ENCODE measurements at regions not wholly inside any gene's neighbourhood (a gene's known extent, or its start where the extent isn't known, plus 50 kb on each side); places are given as distances from the start of the nearest gene placed in this dataset.
"Not testable (repeated sequence)": the region's sequence is repeated elsewhere in the genome, so short reads cannot be mapped to it uniquely, and the experiment has no call there.

- peaks cover 3% of the 10 kb centered on the region for H3K4me1 ChIP-seq (ENCODE audit: control insufficient read depth, insufficient read depth, low read length)
- no peaks in the 10 kb centered on the region for H3K9me3 ChIP-seq (ENCODE audit: control insufficient read depth, insufficient read depth, low read length)
- no peaks in the 10 kb centered on the region for H3K27me3 ChIP-seq (ENCODE audit: control insufficient read depth, insufficient read depth, low read length)
- H3K36me3 ChIP-seq (ENCODE audit: control insufficient read depth, insufficient read depth, low read length), result no peaks in the 10 kb centered on the region
- no peak overlapping the region for H3K4me3 ChIP-seq (ENCODE audit: low read depth, low read length)
- WGBS (ENCODE audit: insufficient coverage), result 100% methylated on average over 1 of the region's 1 CpG
- H3K27ac ChIP-seq (ENCODE audit: low read depth, low read length), result no peak overlapping the region
- DNase-seq (ENCODE audit: low read depth in 4 of 6, low spot score in 6 of 6), result no peak
Observed at GRCh38 chr16:49955858-49956257, 69.2 kb upstream of the CNEP1R1 start.

- no peaks in the 10 kb centered on the region for H3K9me3 ChIP-seq (ENCODE audit: control insufficient read depth, insufficient read depth, low read length)
- no peak overlapping the region for H3K4me3 ChIP-seq (ENCODE audit: low read depth, low read length)
- WGBS (ENCODE audit: insufficient coverage), result 65% methylated on average over 3 of the region's 4 CpGs
- no peaks in the 10 kb centered on the region for H3K27me3 ChIP-seq (ENCODE audit: control insufficient read depth, insufficient read depth, low read length)
- no peaks in the 10 kb centered on the region for H3K36me3 ChIP-seq (ENCODE audit: control insufficient read depth, insufficient read depth, low read length)
- peaks cover 3% of the 10 kb centered on the region for H3K4me1 ChIP-seq (ENCODE audit: control insufficient read depth, insufficient read depth, low read length)
- H3K27ac ChIP-seq (ENCODE audit: low read depth, low read length), result no peak overlapping the region
- no peak for DNase-seq (ENCODE audit: low read depth in 4 of 6, low spot score in 6 of 6)
Observed at GRCh38 chr16:49956915-49957314, 68.1 kb upstream of the CNEP1R1 start.

- peak overlapping the region; percentile 75 for H3K27ac ChIP-seq (ENCODE audit: low read depth, low read length)
- H3K36me3 ChIP-seq (ENCODE audit: control insufficient read depth, insufficient read depth, low read length), result no peaks in the 10 kb centered on the region
- no peaks in the 10 kb centered on the region for H3K9me3 ChIP-seq (ENCODE audit: control insufficient read depth, insufficient read depth, low read length)
- DNase-seq (ENCODE audit: low read depth in 4 of 6, low spot score in 6 of 6), result no peak
- no peak overlapping the region for H3K4me3 ChIP-seq (ENCODE audit: low read depth, low read length)
- H3K4me1 ChIP-seq (ENCODE audit: control insufficient read depth, insufficient read depth, low read length), result peaks cover 3% of the 10 kb centered on the region
- 100% methylated on average over 1 of the region's 3 CpGs for WGBS (ENCODE audit: insufficient coverage)
- no peaks in the 10 kb centered on the region for H3K27me3 ChIP-seq (ENCODE audit: control insufficient read depth, insufficient read depth, low read length)
Observed at GRCh38 chr16:49958448-49958847, 66.6 kb upstream of the CNEP1R1 start.

- Histone ChIP-seq H3K36me3 (ENCODE audit: control insufficient read depth, insufficient read depth, low read length) (no peaks in the 10 kb centered on the region), H3K4me3 (ENCODE audit: low read depth, low read length) (no peak overlapping the region), H3K27ac (ENCODE audit: low read depth, low read length) (no peak overlapping the region), H3K27me3 (ENCODE audit: control insufficient read depth, insufficient read depth, low read length) (no peaks in the 10 kb centered on the region), H3K9me3 (ENCODE audit: control insufficient read depth, insufficient read depth, low read length) (no peaks in the 10 kb centered on the region), H3K4me1 (ENCODE audit: control insufficient read depth, insufficient read depth, low read length) (peaks cover 3% of the 10 kb centered on the region)
- 82% methylated on average over 6 of the region's 11 CpGs for WGBS (ENCODE audit: insufficient coverage)
- no peak for DNase-seq (ENCODE audit: low read depth in 4 of 6, low spot score in 6 of 6)
Observed at GRCh38 chr16:49959552-49960277, 65.3 kb upstream of the CNEP1R1 start.

- Histone ChIP-seq H3K4me3 (ENCODE audit: low read depth, low read length) (no peak overlapping the region), H3K27me3 (ENCODE audit: control insufficient read depth, insufficient read depth, low read length) (no peaks in the 10 kb centered on the region), H3K4me1 (ENCODE audit: control insufficient read depth, insufficient read depth, low read length) (peaks cover 3% of the 10 kb centered on the region), H3K36me3 (ENCODE audit: control insufficient read depth, insufficient read depth, low read length) (no peaks in the 10 kb centered on the region), H3K9me3 (ENCODE audit: control insufficient read depth, insufficient read depth, low read length) (no peaks in the 10 kb centered on the region), H3K27ac (ENCODE audit: low read depth, low read length) (no peak overlapping the region)
- no peak for DNase-seq (ENCODE audit: low read depth in 4 of 6, low spot score in 6 of 6)
- 69% methylated on average over 2 of the region's 3 CpGs for WGBS (ENCODE audit: insufficient coverage)
Observed at GRCh38 chr16:49961089-49961488, 63.9 kb upstream of the CNEP1R1 start.

- not testable (repeated sequence) for H3K9me3 ChIP-seq (ENCODE audit: control insufficient read depth, insufficient read depth, low read length); H3K36me3 ChIP-seq (ENCODE audit: control insufficient read depth, insufficient read depth, low read length); H3K4me3 ChIP-seq (ENCODE audit: low read depth, low read length); DNase-seq (ENCODE audit: low read depth in 4 of 6, low spot score in 6 of 6); H3K4me1 ChIP-seq (ENCODE audit: control insufficient read depth, insufficient read depth, low read length); H3K27ac ChIP-seq (ENCODE audit: low read depth, low read length); H3K27me3 ChIP-seq (ENCODE audit: control insufficient read depth, insufficient read depth, low read length)
- WGBS (ENCODE audit: insufficient coverage), result 100% methylated on average over 4 of the region's 6 CpGs
Observed at GRCh38 chr16:49962566-49962965, 62.5 kb upstream of the CNEP1R1 start.

GRCh38 chr16:49964316-49964715 is 60.7 kb upstream of the CNEP1R1 start:
- DNase-seq (ENCODE audit: low read depth in 4 of 6, low spot score in 6 of 6), result no peak
- Histone ChIP-seq H3K27ac (ENCODE audit: low read depth, low read length) (no peak overlapping the region), H3K4me1 (ENCODE audit: control insufficient read depth, insufficient read depth, low read length) (peaks cover under 1% of the 10 kb centered on the region), H3K9me3 (ENCODE audit: control insufficient read depth, insufficient read depth, low read length) (no peaks in the 10 kb centered on the region), H3K36me3 (ENCODE audit: control insufficient read depth, insufficient read depth, low read length) (no peaks in the 10 kb centered on the region), H3K4me3 (ENCODE audit: low read depth, low read length) (no peak overlapping the region), H3K27me3 (ENCODE audit: control insufficient read depth, insufficient read depth, low read length) (no peaks in the 10 kb centered on the region)
- WGBS (ENCODE audit: insufficient coverage), result 78% methylated on average over 2 of the region's 4 CpGs

- 80% methylated on average over 2 of the region's 2 CpGs for WGBS (ENCODE audit: insufficient coverage)
- Histone ChIP-seq H3K27me3 (ENCODE audit: control insufficient read depth, insufficient read depth, low read length) (no peaks in the 10 kb centered on the region), H3K9me3 (ENCODE audit: control insufficient read depth, insufficient read depth, low read length) (no peaks in the 10 kb centered on the region), H3K27ac (ENCODE audit: low read depth, low read length) (no peak overlapping the region), H3K4me1 (ENCODE audit: control insufficient read depth, insufficient read depth, low read length) (peaks cover 7% of the 10 kb centered on the region), H3K4me3 (ENCODE audit: low read depth, low read length) (no peak overlapping the region), H3K36me3 (ENCODE audit: control insufficient read depth, insufficient read depth, low read length) (no peaks in the 10 kb centered on the region)
- peak in 1 of 6 donors; percentile 52 for DNase-seq (ENCODE audit: low read depth in 4 of 6, low spot score in 6 of 6)
Observed at GRCh38 chr16:49964973-49965372, 60.1 kb upstream of the CNEP1R1 start.

GRCh38 chr16:49967012-49967559 is 57.9 kb upstream of the CNEP1R1 start:
- Histone ChIP-seq H3K9me3 (ENCODE audit: control insufficient read depth, insufficient read depth, low read length) (no peaks in the 10 kb centered on the region), H3K27me3 (ENCODE audit: control insufficient read depth, insufficient read depth, low read length) (no peaks in the 10 kb centered on the region), H3K36me3 (ENCODE audit: control insufficient read depth, insufficient read depth, low read length) (no peaks in the 10 kb centered on the region), H3K27ac (ENCODE audit: low read depth, low read length) (no peak overlapping the region), H3K4me3 (ENCODE audit: low read depth, low read length) (no peak overlapping the region), H3K4me1 (ENCODE audit: control insufficient read depth, insufficient read depth, low read length) (peaks cover 7% of the 10 kb centered on the region)
- WGBS (ENCODE audit: insufficient coverage), result 67% methylated on average over 5 of the region's 6 CpGs
- no peak for DNase-seq (ENCODE audit: low read depth in 4 of 6, low spot score in 6 of 6)

Measured in spinal cord (tissue), 9 donors.